ENCODE measurements at regions not wholly inside any gene's neighbourhood (a gene's known extent, or its start where the extent isn't known, plus 50 kb on each side); places are given as distances from the start of the nearest gene placed in this dataset.

GRCh38 chr16:87165885-87166284 lies 151.3 kb downstream of the C16orf95 start:
- TF ChIP-seq ZFP69B (tag by site-specific recombination; IDR thresholded peaks at IDR 0.05): no peak
- TF ChIP-seq ZNF274 (IDR thresholded peaks at IDR 0.05; ENCODE audit: low read length): no peak
- no peak for TF ChIP-seq ZNF274 (tag by site-specific recombination; IDR thresholded peaks at IDR 0.05; ENCODE audit: borderline replicate concordance)
- TF ChIP-seq CTCF (tag by site-specific recombination; IDR thresholded peaks at IDR 0.05): no peak
- TF ChIP-seq ZNF473 (tag by site-specific recombination; IDR thresholded peaks at IDR 0.05): no peak
- no peak for TF ChIP-seq YY2 (tag by site-specific recombination; IDR thresholded peaks at IDR 0.05)
- TF ChIP-seq YY1 (tag by site-specific recombination; IDR thresholded peaks at IDR 0.05): no peak
- TF ChIP-seq KLF1 (tag by site-specific recombination; IDR thresholded peaks at IDR 0.05): no peak
- no peak for TF ChIP-seq ZNF350 (tag by site-specific recombination; IDR thresholded peaks at IDR 0.05)
- no peak for TF ChIP-seq ZNF596 (tag by site-specific recombination; IDR thresholded peaks at IDR 0.05)
- TF ChIP-seq PRDM4 (tag by site-specific recombination; IDR thresholded peaks at IDR 0.05): no peak
- TF ChIP-seq ZNF23 (tag by site-specific recombination; IDR thresholded peaks at IDR 0.05; ENCODE audit: borderline replicate concordance): no peak
